Mononuclear cell (primary cell): ENCODE measurements at regions not wholly inside any gene's neighbourhood (a gene's known extent, or its start where the extent isn't known, plus 50 kb on each side); places are given as distances from the start of the nearest gene placed in this dataset.
"Not testable (repeated sequence)": the region's sequence is repeated elsewhere in the genome, so short reads cannot be mapped to it uniquely, and the experiment has no call there.

Source experiments
- H3K27me3 ChIP-seq: 2 replicates; pipeline ENCODE4 v1.6.0; 2011; ENCODE audit warnings: low read length, control low read depth; ENCODE audit not compliant: insufficient read depth
- H3K4me1 ChIP-seq: 2 replicates; pipeline ENCODE4 v1.5.1; 2011; ENCODE audit warnings: mild to moderate bottlenecking, low read length, control low read depth; ENCODE audit not compliant: insufficient read depth
- H3K4me3 ChIP-seq: 2 replicates; pipeline ENCODE4 v1.5.1; 2011; ENCODE audit warnings: mild to moderate bottlenecking, low read length, moderate library complexity
- H3K9me3 ChIP-seq: 2 replicates; pipeline ENCODE4 v1.5.1; 2011; ENCODE audit warnings: low read depth, mild to moderate bottlenecking, control low read depth, low read length

DNA sequence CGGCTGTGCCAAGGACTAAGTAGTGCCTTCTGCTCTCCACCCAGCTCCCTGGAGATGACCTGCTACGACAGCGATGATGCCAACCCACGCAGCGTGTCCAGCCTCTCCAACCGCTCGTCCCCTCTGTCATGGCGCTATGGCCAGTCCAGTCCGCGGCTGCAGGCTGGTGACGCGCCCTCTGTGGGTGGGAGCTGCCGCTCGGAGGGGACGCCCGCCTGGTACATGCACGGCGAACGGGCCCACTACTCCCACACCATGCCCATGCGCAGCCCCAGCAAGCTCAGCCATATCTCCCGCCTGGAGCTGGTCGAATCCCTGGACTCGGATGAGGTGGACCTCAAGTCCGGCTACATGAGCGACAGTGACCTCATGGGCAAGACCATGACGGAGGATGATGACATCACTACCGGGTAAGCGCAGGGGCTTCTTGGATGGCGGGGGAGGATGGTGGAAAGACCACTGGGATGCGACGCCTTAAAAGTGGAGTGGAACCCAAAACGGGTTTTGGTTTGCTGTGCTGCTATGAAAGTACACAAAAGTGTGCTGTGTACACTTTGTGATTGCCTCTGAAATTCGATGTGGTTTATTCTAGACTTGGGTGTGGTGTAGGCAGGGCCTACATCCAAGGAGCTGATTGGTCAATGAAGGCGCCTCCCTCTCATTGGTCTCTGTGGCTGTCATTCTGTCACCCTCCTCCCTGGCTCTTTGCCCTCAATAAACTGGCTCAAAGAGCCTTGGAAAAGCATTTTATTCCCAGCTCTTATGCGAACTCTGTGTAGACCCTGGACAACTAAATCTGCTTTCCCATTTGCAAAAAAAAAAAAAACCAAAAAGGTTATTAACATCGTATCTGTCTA is 110.4 kb upstream of the IPO9 start:
- no peaks in the 10 kb centered on the region for H3K9me3 ChIP-seq
- H3K4me3 ChIP-seq: no peak overlapping the region
- H3K4me1 ChIP-seq: peaks cover 49% of the 10 kb centered on the region
- no peaks in the 10 kb centered on the region for H3K27me3 ChIP-seq

DNA sequence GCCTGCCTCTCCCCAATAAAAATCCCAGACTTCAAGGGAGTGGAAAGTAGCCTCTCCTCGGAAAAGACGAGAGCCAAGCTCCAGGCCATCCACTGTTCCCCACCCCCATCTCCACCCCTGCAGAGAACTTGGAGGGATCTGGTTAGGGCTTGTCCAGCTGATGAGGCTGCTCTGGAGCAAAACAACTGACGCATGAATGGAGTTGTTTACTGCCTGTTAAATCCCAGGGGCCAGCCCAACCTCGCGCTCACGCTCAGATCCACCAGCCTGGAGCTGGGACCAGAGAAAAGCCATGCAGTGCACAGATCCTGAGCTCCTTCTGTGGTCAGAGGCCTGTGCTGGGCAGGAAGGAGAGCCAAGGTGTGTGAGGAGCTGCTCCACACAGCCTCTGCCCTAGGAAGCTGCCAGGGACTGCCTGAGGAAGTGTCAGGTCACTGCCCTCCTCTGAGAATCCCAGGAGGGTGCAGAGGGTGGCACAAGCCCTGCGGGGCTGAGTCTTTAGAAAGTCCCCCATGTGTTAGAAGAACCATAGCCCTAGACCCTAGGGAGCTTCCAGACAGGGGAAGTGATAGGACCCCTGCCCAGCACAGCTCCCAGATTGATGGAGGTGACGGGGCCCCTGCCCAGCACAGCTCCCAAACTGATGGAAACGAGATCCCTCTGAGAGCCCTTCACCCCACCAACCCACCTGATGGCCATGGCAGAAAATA is 109.0 kb upstream of the IPO9 start:
- H3K9me3 ChIP-seq: no peaks in the 10 kb centered on the region
- H3K27me3 ChIP-seq: no peaks in the 10 kb centered on the region
- no peak overlapping the region for H3K4me3 ChIP-seq
- H3K4me1 ChIP-seq: peaks cover 35% of the 10 kb centered on the region

DNA sequence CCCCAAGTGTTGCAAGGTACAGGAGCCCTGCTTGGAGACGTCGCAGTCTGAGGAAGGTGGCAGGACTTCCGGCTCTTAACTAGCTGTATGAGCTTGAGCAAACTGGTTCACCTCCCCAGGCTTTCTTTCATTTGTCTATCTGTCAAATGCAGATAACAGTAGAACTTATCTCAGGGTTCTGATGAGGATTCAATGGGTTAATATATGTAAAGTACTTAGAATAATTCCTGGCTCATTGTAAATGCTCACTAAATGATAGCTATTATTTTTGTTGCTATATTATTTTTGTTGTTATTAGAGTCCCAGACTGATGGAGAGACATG is 108.5 kb upstream of the IPO9 start:
- H3K9me3 ChIP-seq: no peaks in the 10 kb centered on the region
- no peaks in the 10 kb centered on the region for H3K27me3 ChIP-seq
- H3K4me3 ChIP-seq: no peak overlapping the region
- peaks cover 30% of the 10 kb centered on the region for H3K4me1 ChIP-seq

DNA sequence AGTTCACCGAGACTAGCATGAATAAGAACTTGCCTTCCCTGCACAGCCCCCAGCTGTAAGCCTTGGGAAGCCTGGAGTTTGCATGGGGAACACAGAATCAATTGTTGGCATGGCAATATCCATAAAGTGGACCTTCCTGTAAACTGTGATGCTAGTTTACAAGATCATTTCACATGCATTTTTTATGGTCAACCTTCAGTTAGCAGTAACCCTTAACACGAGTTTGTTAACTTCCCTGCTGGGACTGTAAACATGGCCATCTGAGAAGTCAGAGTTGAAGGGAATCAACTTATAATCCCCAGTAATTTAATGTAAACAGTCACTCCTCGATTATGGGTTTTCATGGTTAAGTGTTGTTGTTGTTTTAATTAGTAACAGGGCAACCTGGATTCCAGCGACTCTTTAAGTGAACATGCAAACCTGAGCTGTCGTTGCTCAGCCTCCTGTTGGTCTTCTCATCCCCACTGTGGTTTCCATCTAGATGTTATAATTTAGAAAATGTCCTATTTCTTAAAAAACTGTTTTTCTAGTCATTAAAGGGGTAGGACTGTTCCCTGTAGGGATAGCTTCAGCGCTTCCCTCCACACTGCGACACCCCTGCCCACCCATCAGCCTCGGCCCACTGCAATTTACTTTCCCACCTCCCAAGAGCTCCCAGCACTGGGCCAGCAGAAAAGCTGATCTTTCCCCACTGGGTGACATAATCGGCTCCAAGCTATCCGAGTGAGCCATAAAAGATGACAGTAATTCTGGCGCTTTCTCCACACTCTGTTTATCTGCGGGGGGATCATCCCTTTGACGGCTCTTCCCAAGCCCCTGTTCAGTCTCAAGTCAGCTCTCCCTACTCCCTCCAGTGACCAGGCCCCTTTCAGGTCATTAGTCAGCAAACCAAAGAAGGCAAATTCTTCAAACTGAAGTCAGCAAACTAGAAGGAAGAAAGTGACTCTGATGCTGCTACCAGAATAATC is 107.6 kb upstream of the IPO9 start:
- Histone ChIP-seq H3K4me1 (peaks cover 21% of the 10 kb centered on the region), H3K27me3 (no peaks in the 10 kb centered on the region), H3K4me3 (no peak overlapping the region), H3K9me3 (no peaks in the 10 kb centered on the region)

DNA sequence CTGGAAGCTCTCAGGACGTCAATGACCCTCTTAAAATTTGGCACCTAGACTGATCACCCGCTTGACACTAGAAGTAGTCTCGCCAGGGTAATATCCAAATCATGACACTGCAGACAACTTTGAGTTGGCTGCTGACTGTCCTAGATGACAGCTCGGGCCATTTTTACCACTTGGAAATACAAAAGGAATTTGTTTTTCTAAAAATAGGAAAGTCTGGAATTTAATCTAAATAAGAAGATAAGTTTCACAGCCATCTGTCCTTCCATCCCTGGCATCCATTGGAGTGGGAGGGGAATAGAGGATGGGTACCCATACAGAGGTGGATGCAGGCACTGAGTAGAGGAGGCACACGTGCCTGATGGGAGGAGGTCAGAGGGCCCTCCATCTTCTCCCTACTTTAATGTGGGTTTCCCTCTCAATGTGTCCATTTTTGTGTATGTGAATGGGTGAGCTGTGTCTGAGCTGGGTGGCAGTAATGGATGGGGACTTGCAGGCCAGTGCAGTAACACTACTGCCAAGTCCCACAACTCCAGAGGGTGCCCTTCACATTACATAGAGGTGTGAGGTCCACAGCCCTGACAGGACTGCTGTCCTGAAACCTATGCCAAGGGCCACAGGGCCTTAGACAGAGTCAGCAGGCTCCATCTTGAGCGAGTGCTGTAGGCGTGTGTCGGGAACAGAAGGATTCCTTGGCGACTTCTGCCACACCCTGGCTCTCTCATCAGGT is 104.8 kb upstream of the IPO9 start:
- Histone ChIP-seq H3K4me3 (no peak overlapping the region), H3K4me1 (peaks cover under 1% of the 10 kb centered on the region), H3K9me3 (no peaks in the 10 kb centered on the region), H3K27me3 (no peaks in the 10 kb centered on the region)

DNA sequence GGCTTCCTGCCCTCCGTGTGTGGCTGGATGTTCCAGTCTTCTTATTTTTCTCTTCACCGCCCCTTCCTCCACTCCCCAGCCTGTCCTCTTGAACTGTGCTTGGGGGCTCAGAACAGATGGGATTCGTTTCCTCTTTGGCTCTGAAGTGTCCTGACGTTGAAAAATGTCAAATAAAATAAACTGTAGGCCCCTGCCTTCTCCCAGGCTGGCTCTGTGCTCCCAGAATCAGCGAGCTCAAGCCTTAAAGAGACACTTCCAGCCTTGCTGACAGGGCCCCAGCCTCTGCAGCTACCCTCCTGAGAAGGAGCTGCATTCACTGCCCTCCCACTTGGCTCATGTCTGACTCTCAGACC is 104.2 kb upstream of the IPO9 start:
- Histone ChIP-seq H3K27me3 (no peaks in the 10 kb centered on the region), H3K4me3 (no peak overlapping the region)

DNA sequence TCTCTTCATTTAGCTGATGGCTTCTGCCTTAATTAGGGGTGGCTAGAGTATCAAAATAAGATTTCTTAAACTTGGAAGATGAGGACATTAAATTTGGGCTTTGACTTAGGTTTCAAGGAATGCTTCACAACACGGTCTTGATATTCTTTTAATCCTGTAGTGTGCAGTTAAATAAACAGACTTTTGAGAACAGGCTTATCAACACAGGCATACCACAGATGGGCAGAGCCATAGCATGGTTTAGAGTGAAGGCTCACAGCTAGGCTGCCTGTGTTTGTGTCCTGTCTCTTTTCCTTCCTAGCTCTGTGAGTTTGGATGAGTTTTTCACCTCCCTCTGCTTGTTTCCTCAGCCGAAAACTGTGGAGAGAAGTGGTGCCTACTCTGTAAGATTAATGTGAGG is 102.3 kb upstream of the IPO9 start:
- Histone ChIP-seq H3K4me3 (no peak overlapping the region), H3K27me3 (no peaks in the 10 kb centered on the region), H3K4me1 (no peaks in the 10 kb centered on the region), H3K9me3 (no peaks in the 10 kb centered on the region)

More for the DNA sequence above, 104.2 kb upstream of the IPO9 start:
- H3K9me3 ChIP-seq: no peaks in the 10 kb centered on the region
- no peaks in the 10 kb centered on the region for H3K4me1 ChIP-seq

DNA sequence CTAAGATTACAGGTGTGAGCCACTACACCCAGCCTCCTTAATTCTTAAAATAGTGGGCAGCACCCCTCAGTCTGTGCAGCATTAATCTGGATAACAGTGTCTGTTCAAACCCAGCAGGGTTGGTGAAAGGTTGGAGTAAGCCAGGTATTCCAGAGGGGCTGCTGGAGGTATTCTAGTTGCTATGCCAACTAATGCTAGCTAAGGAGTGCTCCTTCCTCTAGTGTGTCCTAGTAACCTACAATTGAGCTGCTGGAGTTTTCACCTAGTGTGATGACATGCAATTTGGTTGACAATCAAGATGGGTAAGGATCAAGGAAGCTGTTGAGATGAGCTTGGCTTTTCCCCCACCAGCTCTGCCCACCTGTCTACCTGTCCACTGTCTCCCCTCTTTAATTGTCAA is 100.2 kb upstream of the IPO9 start:
- Histone ChIP-seq H3K9me3 (no peaks in the 10 kb centered on the region), H3K4me3 (no peak overlapping the region), H3K4me1 (no peaks in the 10 kb centered on the region), H3K27me3 (no peaks in the 10 kb centered on the region)

DNA sequence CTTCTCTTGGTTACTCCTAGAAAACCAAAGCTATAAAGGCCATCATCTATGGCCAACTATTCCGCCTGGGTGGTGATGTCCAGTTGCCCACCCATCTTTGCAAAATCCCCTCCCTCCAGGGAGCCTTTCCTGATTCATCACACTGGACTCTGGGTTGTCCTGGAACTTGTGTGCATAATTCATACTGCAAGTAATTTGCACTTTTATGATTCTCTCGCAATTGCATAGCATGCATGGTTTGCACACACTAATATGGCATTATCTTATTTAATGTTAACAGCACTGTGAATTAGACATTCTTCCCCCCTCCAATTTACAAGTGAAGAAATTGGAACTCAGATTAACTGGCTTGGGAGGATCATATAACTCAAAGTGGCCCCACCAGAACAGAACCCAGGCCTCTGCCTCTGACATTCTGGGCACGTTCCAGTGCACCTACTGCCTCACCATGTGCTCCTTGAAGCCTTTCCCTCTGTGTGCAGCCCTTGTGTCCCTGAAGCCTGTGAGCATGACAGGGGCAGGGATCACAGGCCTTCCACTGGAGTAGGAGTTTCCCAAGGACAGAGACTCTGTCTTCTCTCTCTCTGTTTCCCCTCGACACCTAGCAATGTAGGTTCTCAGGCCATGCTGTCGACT is 98.9 kb upstream of the IPO9 start:
- H3K4me1 ChIP-seq: no peaks in the 10 kb centered on the region
- no peaks in the 10 kb centered on the region for H3K9me3 ChIP-seq
- H3K4me3 ChIP-seq: no peak overlapping the region
- H3K27me3 ChIP-seq: no peaks in the 10 kb centered on the region

DNA sequence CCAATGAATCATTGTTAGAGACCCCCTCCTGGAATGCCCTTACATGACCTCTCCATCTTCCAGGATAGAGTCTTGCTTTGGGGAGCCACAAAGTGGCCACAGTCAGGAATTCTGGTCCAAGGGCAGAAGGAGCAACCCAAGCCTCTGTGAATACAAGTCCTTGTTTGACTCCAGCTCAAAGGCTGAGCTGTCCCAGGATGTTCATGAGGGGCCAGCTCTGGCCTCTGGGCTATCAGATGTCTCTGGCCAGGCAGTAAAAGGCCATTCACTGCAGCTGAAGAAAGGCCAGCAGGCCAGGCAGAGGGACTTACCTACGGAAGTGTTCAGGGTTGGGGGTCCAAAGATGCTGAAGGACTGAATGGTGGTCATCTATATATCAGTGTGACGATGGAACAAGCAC is 98.3 kb upstream of the IPO9 start:
- Histone ChIP-seq H3K4me1 (no peaks in the 10 kb centered on the region), H3K4me3 (no peak overlapping the region), H3K9me3 (no peaks in the 10 kb centered on the region), H3K27me3 (no peaks in the 10 kb centered on the region)

DNA sequence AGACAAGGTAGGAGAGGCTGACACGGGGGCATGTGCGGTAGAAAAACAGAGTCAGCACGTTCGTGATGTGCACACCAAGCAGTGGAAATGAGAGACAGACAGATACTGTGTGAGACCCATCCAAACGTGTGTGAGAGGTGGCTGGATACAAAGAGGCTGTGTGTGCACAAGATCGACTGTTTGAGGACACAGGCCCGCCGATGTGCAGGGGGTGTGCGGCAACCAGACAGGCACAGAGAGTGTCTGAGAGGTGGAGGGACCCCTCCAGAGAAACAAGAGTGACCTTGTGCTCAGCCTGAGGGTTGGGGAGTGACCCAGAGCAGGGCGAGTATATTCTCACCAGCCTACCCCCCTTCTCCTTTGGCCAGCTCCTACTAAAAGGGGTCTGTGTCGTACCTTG is 97.8 kb upstream of the IPO9 start:
- Histone ChIP-seq H3K4me3 (no peak overlapping the region), H3K27me3 (no peaks in the 10 kb centered on the region), H3K4me1 (no peaks in the 10 kb centered on the region), H3K9me3 (no peaks in the 10 kb centered on the region)

DNA sequence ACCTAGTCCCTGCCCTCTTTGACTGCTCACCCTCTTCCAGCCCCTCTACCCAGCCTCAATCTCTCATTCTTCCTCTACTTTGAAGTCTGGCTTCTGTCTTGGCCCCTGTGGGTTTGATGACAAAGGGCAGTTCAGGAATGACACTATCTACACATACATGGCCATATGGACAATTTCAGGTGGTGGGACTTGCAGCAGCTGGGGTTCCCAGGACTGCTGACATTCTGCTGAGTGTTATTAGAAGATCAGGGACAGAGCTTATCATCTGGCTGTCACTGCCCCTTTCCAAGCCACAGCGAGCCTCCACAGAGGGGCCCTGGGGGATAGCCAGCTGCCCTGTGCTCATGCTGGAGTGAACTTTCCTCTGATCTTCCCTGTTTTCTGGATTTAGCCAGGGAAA is 97.4 kb upstream of the IPO9 start:
- Histone ChIP-seq H3K4me3 (no peak overlapping the region), H3K27me3 (no peaks in the 10 kb centered on the region)

DNA sequence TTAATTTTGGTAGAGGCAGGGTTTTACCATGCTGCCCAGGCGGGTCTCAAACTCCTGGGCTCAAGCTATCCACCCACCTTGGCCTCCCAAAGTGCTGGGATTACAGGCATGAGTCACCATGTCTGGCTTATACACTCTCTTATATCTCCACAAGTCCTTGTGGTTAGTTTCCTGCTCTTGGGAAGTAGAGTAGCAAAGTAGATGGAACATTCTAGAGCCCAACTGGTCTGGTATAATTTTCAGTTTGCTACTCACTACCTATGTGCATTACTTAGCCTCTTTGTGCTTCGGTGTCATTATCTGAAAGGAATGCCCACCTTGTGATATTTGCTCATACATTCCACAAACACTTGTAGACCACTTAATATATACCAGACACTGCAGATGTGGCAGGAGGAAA is 96.6 kb upstream of the IPO9 start:
- Histone ChIP-seq H3K9me3 (no peaks in the 10 kb centered on the region), H3K4me3 (no peak overlapping the region), H3K27me3 (no peaks in the 10 kb centered on the region), H3K4me1 (no peaks in the 10 kb centered on the region)

More for the DNA sequence above, 97.4 kb upstream of the IPO9 start:
- no peaks in the 10 kb centered on the region for H3K4me1 ChIP-seq
- H3K9me3 ChIP-seq: no peaks in the 10 kb centered on the region

DNA sequence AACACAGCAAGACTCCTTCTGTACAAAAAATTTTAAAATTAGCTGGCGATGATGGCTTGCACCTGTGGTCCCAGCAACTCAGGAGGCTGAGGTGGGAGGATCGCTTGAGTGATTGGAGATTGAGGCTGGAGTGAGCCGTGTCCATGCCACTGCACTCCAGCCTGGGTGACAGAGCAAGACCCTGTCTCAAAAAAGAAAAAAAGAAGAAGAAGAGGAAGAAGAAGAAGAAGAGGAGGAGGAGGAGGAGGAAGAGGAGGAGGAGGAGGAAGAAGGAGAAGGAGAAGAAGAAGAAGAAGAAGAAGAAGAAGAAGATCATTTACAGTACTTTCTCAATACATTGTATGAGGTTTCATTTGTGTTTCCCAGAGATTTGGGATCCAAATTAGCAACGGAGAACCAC is 94.7 kb upstream of the IPO9 start:
- not testable (repeated sequence) for H3K27me3 ChIP-seq, H3K4me1 ChIP-seq, H3K9me3 ChIP-seq, H3K4me3 ChIP-seq
